Neutrophil (primary cell): ENCODE measurements at regions not wholly inside any gene's neighbourhood (a gene's known extent, or its start where the extent isn't known, plus 50 kb on each side); places are given as distances from the start of the nearest gene placed in this dataset.

Experiments
- H3K27ac ChIP-seq: fragments of 200-600 bp; sonication (generic); 2 replicates; pipeline ENCODE4 v1.5.1; 2016; ENCODE audit warnings: mild to moderate bottlenecking, moderate library complexity
- H3K27me3 ChIP-seq: fragments of 200-600 bp; sonication (generic); 2 replicates; pipeline ENCODE4 v1.6.0; 2016; ENCODE audit warnings: mild to moderate bottlenecking
- H3K36me3 ChIP-seq: fragments of 200-600 bp; sonication (generic); 2 replicates; pipeline ENCODE4 v1.5.1; 2017
- H3K4me1 ChIP-seq, 2 experiments: fragments of 200-600 bp in 1 of 2; sonication (generic) in 1 of 2; 1 replicate in 1 of 2; 2 replicates in 1 of 2; pipeline versions ENCODE4 v1.5.1 to v1.6.1; 2013 to 2016; ENCODE audit warnings: low read depth in 1 of 2, low read length in 1 of 2, mild to moderate bottlenecking in 1 of 2, moderate library complexity in 1 of 2; ENCODE audit not compliant: control insufficient read depth in 1 of 2, insufficient read depth in 1 of 2
- H3K4me3 ChIP-seq, 2 experiments: fragments of 200-600 bp in 1 of 2; sonication (generic) in 1 of 2; 1 replicate in 1 of 2; 2 replicates in 1 of 2; pipeline ENCODE4 v1.5.1; 2013 to 2016; ENCODE audit warnings: low read depth in 1 of 2, low read length in 1 of 2, mild to moderate bottlenecking in 1 of 2, moderate library complexity in 1 of 2
- H3K9me3 ChIP-seq: fragments of 200-600 bp; sonication (generic); 2 replicates; pipeline ENCODE4 v1.5.1; 2016
- TF ChIP-seq, protein P1 (sequence below): fragments of 200-600 bp; sonication (generic); IDR thresholded peaks from 2 replicates; pipeline ENCODE4 v1.5.1; 2016; ENCODE audit warnings: antibody characterized with exemption

DNA sequence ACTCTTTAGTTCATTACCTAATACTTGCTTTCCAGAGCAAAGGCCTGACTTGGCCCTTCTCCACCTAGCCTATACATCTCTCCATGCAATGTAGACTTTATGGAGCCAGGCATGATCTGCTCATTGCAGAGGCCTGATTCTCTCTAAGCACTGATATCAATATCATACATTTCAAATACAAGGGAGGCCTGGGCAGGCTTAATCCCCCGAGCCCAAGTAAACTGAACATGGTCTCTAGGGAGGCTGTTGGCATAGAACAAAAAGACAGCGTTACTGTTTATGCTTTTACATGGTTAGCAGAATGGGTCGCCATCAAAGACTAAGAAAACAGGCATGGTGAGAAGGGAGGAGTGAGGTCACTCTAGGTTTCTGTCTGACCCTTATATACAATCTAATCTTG is 695.1 kb downstream of the ZEB2 start:
- no peak overlapping the region for H3K4me3 ChIP-seq
- no peak overlapping the region for H3K27ac ChIP-seq
- no peaks in the 10 kb centered on the region for H3K36me3 ChIP-seq
- H3K4me1 ChIP-seq = no peaks in the 10 kb centered on the region
- TF ChIP-seq, protein P1, sequence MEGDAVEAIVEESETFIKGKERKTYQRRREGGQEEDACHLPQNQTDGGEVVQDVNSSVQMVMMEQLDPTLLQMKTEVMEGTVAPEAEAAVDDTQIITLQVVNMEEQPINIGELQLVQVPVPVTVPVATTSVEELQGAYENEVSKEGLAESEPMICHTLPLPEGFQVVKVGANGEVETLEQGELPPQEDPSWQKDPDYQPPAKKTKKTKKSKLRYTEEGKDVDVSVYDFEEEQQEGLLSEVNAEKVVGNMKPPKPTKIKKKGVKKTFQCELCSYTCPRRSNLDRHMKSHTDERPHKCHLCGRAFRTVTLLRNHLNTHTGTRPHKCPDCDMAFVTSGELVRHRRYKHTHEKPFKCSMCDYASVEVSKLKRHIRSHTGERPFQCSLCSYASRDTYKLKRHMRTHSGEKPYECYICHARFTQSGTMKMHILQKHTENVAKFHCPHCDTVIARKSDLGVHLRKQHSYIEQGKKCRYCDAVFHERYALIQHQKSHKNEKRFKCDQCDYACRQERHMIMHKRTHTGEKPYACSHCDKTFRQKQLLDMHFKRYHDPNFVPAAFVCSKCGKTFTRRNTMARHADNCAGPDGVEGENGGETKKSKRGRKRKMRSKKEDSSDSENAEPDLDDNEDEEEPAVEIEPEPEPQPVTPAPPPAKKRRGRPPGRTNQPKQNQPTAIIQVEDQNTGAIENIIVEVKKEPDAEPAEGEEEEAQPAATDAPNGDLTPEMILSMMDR = no peak
- H3K27me3 ChIP-seq = no peaks in the 10 kb centered on the region
- H3K9me3 ChIP-seq = no peaks in the 10 kb centered on the region

DNA sequence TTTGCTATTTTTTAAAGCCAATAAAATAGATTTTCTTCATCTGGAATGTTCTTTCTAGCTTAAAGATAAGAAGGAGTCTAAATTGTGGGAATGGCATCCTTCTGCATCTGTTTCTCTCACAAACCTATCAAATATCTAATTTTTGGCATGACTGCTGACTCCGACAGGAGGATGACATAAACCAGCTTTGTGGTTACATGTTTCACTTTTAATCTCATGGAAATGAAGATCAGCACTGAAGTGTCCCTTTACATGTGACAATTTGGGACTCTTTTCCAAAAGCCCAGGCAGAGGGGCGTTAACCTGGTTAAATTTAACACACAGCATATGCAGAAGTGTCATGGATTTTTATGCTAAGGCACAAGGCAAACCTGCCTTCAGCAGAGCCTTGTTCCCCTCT is 694.7 kb downstream of the ARHGAP15 start:
- Histone ChIP-seq H3K27me3 (no peaks in the 10 kb centered on the region), H3K4me3 (no peak overlapping the region), H3K36me3 (no peaks in the 10 kb centered on the region), H3K4me1 (peaks cover 4 to 5% of the 10 kb centered on the region in 2 experiments), H3K9me3 (no peaks in the 10 kb centered on the region), H3K27ac (no peak overlapping the region)
- TF ChIP-seq, protein P1 = no peak

DNA sequence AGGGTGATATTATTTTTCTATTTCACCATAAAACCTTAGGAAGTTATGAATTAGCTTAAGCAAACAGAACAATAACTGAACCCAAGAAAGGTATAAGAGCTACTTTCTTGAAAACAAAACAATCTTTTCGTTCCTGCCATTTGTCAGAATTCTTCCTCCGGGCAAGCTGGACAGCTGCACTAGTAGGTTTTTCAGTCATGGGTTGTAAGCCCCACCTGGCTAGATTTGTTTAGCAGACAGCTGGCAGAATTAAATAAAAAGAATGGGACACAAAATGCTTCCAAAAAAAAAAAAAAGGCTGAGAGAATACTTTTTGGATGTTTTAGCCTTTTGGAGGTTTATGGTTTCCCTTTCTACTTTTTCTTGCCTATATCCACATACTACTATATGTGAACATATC is 694.1 kb downstream of the ARHGAP15 start:
- no peaks in the 10 kb centered on the region for H3K9me3 ChIP-seq
- H3K4me1 ChIP-seq = peaks cover 4 to 7% of the 10 kb centered on the region in 2 experiments
- H3K4me3 ChIP-seq = no peak overlapping the region
- no peaks in the 10 kb centered on the region for H3K36me3 ChIP-seq
- H3K27ac ChIP-seq = no peak overlapping the region
- TF ChIP-seq, protein P1 = no peak
- H3K27me3 ChIP-seq = no peaks in the 10 kb centered on the region

DNA sequence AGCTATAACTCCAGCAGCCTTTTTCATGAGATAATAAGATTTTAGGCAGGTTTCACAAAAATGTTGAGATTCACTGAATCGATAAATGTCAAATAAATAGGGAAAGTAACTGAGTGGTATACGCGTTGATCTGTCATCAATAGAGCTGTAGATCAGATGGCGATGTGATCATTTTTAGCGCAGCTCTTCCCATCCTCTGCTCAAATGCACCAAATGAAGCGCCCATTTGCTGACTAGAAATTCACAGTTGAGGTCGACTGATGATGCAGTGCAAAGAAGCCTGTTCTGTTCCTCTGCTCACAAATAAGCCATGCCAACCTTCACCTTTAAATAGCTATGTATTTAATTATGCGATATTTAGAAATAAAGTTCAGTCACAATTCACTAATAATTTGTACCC is 693.5 kb downstream of the ARHGAP15 start:
- Histone ChIP-seq H3K9me3 (no peaks in the 10 kb centered on the region), H3K36me3 (no peaks in the 10 kb centered on the region), H3K27me3 (no peaks in the 10 kb centered on the region), H3K4me3 (no peak overlapping the region), H3K4me1 (peaks cover 4 to 7% of the 10 kb centered on the region in 2 experiments), H3K27ac (no peak overlapping the region)
- TF ChIP-seq, protein P1 = no peak

DNA sequence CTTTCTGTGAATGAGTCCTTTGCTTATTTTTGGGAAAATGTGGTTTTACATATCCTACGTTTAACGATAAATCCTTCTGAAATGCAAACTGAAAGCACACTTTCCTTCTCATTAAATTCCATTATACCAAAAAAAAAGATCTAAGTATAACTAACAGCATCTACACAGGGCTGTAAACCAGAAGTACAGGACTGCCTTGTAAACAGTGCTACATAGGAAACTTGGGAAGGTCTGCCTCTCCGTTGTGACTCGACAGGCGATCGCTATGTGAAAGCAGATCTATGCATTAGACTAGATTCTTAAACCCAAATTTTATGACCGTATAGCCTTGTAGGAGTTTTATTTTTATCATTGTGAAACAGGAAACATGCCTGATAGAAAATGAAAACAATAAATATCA is 690.5 kb downstream of the ARHGAP15 start:
- H3K9me3 ChIP-seq = no peaks in the 10 kb centered on the region
- no peak overlapping the region for H3K27ac ChIP-seq
- H3K36me3 ChIP-seq = no peaks in the 10 kb centered on the region
- no peak overlapping the region for H3K4me3 ChIP-seq
- H3K4me1 ChIP-seq = peaks cover 4 to 7% of the 10 kb centered on the region in 2 experiments
- TF ChIP-seq, protein P1 = no peak
- no peaks in the 10 kb centered on the region for H3K27me3 ChIP-seq

DNA sequence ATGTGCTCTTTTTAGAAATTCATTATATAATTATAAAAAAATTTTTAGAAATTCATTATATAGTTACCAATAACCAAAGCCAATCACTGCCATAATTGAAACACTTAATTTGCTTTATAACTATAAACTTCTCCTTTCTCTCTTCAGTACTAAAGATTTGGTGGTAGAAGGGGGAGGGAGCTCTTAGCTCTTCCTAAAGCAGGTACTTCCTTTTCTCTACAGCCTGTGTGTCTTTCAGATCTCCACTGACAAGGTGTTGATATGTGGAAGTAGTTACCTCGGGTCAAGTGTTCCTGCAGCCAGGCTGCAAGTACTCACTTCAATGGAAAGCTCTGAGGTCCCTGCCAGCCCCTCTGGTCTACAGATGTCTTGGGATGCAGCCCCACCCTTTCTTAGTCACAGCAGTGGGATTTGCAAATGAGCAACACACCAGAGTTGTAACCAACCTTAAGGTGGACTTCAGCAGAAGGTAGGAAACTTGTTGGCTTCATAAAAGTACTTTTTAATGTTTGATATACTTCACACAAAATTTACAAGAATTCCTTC is 690.0 kb downstream of the ARHGAP15 start:
- H3K36me3 ChIP-seq = no peaks in the 10 kb centered on the region
- no peak overlapping the region for H3K27ac ChIP-seq
- H3K4me3 ChIP-seq = no peak overlapping the region
- H3K27me3 ChIP-seq = no peaks in the 10 kb centered on the region
- H3K9me3 ChIP-seq = no peaks in the 10 kb centered on the region
- H3K4me1 ChIP-seq = peaks cover 4 to 7% of the 10 kb centered on the region in 2 experiments
- TF ChIP-seq, protein P1 = no peak
